AML-193 (cell line): ENCODE measurements at regions not wholly inside any gene's neighbourhood (a gene's known extent, or its start where the extent isn't known, plus 50 kb on each side); places are given as distances from the start of the nearest gene placed in this dataset.

Source experiments
- DNase-seq, 2 experiments: peaks; one replicate each; lab custom pipeline; 2025; lab: John Stamatoyannopoulos, UW

- DNase-seq, result peak in 1 of 2 experiments; percentile 6
Measured at GRCh38 chr2:37471994-37472393, 127.6 kb downstream of the QPCT start.

DNA sequence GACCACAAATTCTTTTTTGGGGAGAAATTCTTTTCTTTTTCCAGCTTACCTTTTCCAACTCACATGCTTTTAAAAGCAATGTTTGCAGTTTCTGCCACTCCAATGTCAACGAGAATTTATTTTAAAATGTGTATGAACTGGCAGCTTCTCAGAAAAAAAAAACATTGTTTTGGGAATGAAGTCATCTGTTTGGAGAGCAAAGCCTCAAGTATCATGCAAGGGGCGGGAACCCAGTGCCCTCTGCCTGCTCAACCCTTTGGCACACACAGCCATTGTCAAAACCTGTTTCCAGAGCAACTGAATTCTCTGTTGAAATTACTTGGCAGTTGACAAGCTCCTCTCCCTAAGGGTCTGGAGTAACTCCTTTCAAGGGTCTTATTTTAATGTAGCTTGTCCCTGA, 128.5 kb downstream of the QPCT start:
- no peak for DNase-seq

DNA sequence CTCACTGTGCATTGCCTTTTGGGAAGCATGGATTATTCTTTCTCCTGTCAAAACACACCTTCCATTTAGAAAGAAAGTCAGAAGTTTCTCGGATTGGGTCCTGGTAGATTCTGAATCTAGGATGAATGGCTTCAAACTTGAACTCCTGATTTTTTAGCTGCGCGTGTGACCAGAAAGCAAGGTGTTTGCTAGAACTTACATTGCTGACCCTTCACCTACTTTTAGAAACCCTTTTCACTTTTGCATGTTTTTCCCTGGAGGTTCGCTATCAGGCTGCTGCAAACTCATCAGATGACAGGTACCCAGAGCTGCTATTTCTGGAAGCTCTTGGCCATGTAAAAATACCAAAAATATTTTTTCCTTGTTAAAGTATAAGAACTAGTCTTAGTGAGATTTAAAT, 132.0 kb downstream of the QPCT start:
- no peak for DNase-seq

GRCh38 chr2:37477921-37478320, 133.5 kb downstream of the QPCT start:
- DNase-seq, result no peak

DNA sequence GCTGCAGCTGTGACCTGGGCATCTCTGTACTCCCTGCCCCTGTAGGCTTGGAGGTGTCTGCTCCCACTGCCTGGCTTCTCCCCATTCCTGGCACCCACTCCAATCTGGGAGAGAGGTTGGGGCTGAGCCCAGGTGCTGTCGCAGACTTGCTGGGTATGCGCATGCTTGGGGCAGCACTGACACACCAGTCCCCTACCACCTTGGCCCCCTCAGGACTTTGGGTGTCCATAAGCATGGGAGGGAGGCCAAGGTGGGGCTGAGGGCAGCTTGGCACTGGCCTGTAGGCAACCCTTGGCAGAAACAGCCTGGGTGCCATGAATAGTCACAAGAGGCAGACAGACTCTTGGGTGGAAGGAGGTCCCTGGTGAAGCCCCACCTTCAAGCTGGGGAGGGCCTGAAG, 136.8 kb downstream of the QPCT start:
- DNase-seq, result no peak

DNA sequence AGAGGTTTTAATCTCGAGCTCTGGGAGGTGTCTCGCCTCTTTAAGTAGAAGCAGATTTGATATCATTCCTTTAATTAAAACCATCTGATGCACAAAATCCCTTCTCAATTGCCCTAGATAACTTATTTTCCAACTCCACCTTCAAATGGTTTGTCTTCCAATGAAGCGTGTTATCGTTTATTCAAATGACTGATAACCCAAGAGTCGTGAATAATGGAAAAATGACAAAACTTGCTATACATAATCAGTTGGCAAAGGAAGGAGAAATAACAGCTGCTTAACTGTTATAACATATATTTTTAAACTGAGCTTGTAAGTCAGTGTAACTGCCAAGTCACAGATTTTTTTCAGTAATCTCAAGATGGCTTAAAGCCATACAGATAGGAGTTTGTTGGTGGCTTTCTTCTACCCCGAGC, 144.6 kb downstream of the QPCT start:
- DNase-seq, result no peak

- DNase-seq, result no peak
Measured at GRCh38 chr2:37489536-37489935, 145.1 kb downstream of the QPCT start.

DNA sequence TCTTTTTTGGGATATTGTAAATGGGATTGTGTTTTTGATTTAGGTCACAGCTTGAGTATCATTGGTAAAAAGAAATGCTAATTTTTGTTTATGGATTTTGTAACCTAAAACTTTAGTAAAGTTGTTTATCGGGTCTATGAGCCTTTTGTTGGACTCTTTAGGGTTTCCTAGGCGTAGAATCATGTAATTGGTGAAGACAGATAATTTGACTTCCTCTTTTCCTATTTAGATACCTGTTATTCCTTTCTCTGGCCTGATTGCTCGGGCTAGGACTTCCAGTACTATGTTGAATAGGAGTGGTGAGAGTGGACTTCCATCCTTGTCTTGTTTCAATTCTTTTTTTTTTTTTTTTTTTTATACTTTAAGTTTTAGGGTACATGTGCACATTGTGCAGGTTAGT, 149.0 kb downstream of the QPCT start:
- DNase-seq, result no peak

DNA sequence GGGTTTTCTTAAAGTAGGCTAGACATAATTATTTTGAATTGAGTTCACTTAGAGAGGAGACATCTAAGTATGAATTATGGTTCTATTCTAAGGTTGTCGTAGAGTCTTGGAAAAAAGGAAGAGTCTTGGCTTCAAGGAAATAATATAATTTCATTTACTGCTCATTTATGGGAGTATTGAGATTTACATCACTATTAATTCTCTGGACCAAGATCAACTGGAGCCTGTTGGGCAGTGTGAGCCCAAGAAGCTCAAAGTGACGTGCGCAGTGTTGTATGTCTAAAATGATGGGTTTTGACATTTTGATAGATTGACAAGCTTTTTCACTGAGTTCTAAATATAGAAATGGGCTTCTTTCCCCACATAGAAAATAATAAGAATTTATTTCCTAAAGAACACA, 154.7 kb downstream of the QPCT start:
- DNase-seq, result no peak

- DNase-seq, result no peak
Measured at GRCh38 chr2:37500031-37500430, 155.6 kb downstream of the QPCT start.

GRCh38 chr2:37501113-37501512, 156.7 kb downstream of the QPCT start:
- no peak for DNase-seq

DNA sequence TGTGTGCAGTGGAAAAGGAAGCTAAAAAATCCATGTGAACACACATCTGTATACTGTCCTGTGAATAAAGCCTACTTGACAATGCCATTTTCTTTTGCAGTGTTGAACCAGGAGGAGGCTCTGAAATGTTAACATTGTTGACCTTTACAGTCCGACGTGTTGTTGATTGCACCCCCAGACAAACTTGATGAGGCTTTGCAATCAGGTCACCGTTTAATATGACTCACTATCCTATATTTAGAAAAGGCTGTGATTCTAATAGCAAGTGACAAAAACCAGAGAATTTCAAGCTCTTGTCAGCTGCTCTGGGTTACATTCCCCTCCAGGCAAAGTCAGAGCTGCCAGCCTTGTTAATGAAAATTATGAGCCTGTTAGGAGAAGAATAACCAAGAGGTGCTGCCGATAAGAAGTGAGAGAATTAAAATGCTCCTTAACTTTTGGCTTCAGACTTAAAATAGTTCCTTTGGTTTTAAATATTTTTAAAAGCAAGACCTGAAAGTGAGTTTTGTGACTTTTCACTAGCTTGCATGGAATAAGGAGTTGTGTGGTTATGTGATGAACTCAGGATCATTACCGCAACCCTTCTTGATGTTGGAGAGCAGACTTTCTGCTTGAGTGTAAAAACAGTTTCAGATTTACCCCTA, 162.1 kb downstream of the QPCT start:
- DNase-seq, result no peak

DNA sequence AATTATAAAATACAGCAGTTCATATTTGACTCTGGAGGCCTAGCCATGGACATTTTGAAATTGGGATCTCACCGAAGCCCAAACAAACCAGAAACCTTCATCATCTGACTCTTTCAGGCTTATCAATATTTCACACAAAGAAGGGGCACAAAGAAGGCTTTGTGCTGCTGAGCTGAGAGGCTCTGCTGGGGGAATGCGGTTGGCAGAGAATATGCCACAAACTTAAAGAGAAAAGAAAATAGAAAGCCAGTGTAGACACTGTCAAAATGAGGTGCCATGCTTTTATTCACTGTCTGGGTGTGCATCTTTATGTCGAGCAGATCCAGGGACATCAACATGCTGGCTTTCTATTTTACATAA, 162.6 kb downstream of the QPCT start:
- no peak for DNase-seq

DNA sequence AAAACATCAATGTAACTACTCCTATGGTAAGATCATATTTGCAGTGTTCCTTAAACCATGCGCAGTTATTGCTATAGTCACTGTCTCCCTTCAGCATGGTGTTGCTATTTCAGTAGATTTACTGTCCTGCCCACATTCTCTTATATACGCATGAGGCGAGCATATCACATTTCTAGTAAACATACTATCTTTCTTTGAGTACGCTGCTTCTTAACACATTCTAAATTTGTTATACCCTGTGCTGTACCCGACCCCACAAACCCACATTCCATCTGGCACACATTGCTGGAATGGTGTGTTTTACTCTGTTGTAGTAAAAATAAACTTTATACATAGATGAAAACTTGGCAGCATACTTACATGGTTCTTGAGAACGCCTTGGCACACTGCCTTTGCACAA, 163.3 kb downstream of the QPCT start:
- no peak for DNase-seq

GRCh38 chr2:37512971-37513370, 158.5 kb downstream of the CDC42EP3 start:
- no peak for DNase-seq

GRCh38 chr2:37523814-37524362, 147.6 kb downstream of the CDC42EP3 start:
- peak; percentile 89 to 90 for DNase-seq

- no peak for DNase-seq
Measured at GRCh38 chr2:37526323-37526722, 145.1 kb downstream of the CDC42EP3 start.

DNA sequence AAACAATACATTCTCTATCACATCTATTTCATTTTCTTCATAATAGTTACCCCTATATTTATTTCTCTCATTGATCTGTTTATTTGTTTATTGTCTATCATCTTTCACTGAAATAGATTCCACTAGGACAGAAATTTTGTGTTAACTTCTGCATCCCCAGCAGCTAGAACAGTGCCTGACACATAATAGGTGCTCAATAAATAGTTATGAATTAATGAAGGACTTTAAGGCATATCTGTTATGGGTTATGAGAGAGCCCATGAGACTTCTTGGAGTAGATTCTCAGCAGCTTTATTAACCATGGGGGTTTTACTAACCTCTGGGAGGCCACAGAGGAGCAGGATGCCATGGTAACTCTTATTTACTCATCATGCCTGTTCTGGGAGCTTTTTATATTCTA, 144.6 kb downstream of the CDC42EP3 start:
- no peak for DNase-seq

GRCh38 chr2:37527361-37527760, 144.1 kb downstream of the CDC42EP3 start:
- no peak for DNase-seq

- DNase-seq, result no peak
Measured at GRCh38 chr2:37529830-37530415, 141.5 kb downstream of the CDC42EP3 start.

DNA sequence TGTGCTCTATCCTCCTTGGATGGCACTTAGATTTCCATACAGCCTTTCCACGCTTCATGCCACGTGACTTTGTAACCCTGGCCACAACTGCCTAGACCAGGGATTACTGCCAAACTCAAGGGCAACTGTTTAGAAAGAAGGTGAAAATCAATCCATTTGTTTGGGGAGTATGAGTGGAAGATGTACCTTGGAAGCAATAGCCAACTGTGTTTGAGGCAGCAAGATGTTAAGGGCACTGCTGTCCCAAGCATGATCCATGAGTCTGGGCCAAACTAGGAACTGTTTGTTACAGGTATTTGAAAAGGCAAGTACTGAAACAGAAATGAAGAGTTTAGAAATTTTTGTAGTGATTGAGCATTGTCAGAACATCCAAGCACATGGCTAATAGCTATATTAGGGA, 138.9 kb downstream of the CDC42EP3 start:
- no peak for DNase-seq

DNA sequence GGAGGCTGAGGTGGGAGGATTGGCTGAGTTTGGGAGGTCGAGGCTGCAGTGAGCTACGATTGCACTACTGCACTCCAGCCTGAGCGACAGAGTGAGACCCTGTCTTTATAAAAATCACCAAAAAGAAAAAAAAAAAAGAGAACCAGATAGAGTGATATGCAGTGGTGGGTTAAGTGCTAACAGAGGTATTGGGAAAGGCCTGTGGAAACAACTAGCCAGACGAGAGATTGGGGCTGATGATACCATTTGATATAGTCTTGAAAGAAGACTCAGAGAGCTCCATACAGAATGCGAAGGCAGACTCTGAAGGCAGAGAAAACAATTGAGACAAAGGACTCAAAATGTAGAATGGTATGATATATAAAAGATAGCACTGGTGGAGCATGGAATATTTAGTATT, 134.1 kb downstream of the CDC42EP3 start:
- DNase-seq, result no peak

- DNase-seq, result no peak
Measured at GRCh38 chr2:37541516-37541915, 129.9 kb downstream of the CDC42EP3 start.

- DNase-seq, result peak; percentile 11 to 31
Measured at GRCh38 chr2:37543999-37544557, 127.4 kb downstream of the CDC42EP3 start.
